ENCODE measurements at regions not wholly inside any gene's neighbourhood (a gene's known extent, or its start where the extent isn't known, plus 50 kb on each side); places are given as distances from the start of the nearest gene placed in this dataset.

- DNase-seq: no peak
Observed at GRCh38 chr13:111519041-111519440, 198.6 kb downstream of the TEX29 start.

GRCh38 chr13:111519490-111520170 is 199.2 kb downstream of the TEX29 start:
- DNase-seq: no peak

GRCh38 chr13:111521030-111521429 is 200.6 kb downstream of the TEX29 start:
- no peak for DNase-seq

- DNase-seq: no peak
Observed at GRCh38 chr13:111521691-111522229, 201.3 kb downstream of the TEX29 start.

- DNase-seq: no peak
Observed at GRCh38 chr13:111525320-111526118, 205.1 kb downstream of the TEX29 start.

- DNase-seq: no peak
Observed at GRCh38 chr13:111526922-111527321, 206.5 kb downstream of the TEX29 start.

GRCh38 chr13:111527614-111528229 is 207.3 kb downstream of the TEX29 start:
- no peak for DNase-seq

GRCh38 chr13:111528513-111528912 is 208.1 kb downstream of the TEX29 start:
- no peak for DNase-seq

- DNase-seq: no peak
Observed at GRCh38 chr13:111530137-111530870, 209.9 kb downstream of the TEX29 start.

GRCh38 chr13:111531505-111531904 is 211.1 kb downstream of the TEX29 start:
- DNase-seq: no peak

GRCh38 chr13:111532111-111532510 is 211.7 kb downstream of the TEX29 start:
- no peak for DNase-seq

- DNase-seq: no peak
Observed at GRCh38 chr13:111533900-111534683, 213.7 kb downstream of the TEX29 start.

- DNase-seq: no peak
Observed at GRCh38 chr13:111534751-111535522, 214.5 kb downstream of the TEX29 start.

GRCh38 chr13:111535523-111535811 is 215.0 kb downstream of the TEX29 start:
- DNase-seq: no peak

GRCh38 chr13:111536075-111536642 is 215.7 kb downstream of the TEX29 start:
- DNase-seq: no peak

- no peak for DNase-seq
Observed at GRCh38 chr13:111537115-111537728, 216.8 kb downstream of the TEX29 start.

- DNase-seq: no peak
Observed at GRCh38 chr13:111537843-111538499, 217.5 kb downstream of the TEX29 start.

- no peak for DNase-seq
Observed at GRCh38 chr13:111539252-111539651, 218.8 kb downstream of the TEX29 start.

GRCh38 chr13:111539791-111540446 is 219.5 kb downstream of the TEX29 start:
- no peak for DNase-seq

- DNase-seq: no peak
Observed at GRCh38 chr13:111540486-111540885, 220.0 kb downstream of the TEX29 start.

Data from EL (cell line).